Liver (tissue), 8 donors: ENCODE measurements at regions not wholly inside any gene's neighbourhood (a gene's known extent, or its start where the extent isn't known, plus 50 kb on each side); places are given as distances from the start of the nearest gene placed in this dataset.

Experiments
- DNase-seq: peaks from one replicate; pipeline ENCODE4 v3.0.0-alpha.2; 2017; ENCODE audit warnings: low spot score
- H3K27ac ChIP-seq, 2 donors: one replicate each; pipeline ENCODE4 v1.7.0; 2013; ENCODE audit warnings: inconsistent platforms in 2 of 2, low read length in 2 of 2, control low read depth in 1 of 2, low read depth in 1 of 2, mild to moderate bottlenecking in 1 of 2
- H3K27me3 ChIP-seq, 4 donors: one replicate each; pipeline versions ENCODE4 v1.6.1 to v1.7.0; 2013; ENCODE audit warnings: low read length in 3 of 4, inconsistent platforms in 1 of 4, mild to moderate bottlenecking in 1 of 4, moderate library complexity in 1 of 4; ENCODE audit not compliant: control insufficient read depth in 4 of 4, insufficient read depth in 4 of 4
- H3K36me3 ChIP-seq, 4 donors: one replicate each; pipeline versions ENCODE4 v1.6.1 to v1.7.0; 2013; ENCODE audit warnings: low read length in 3 of 4, mild to moderate bottlenecking in 3 of 4, low read depth in 1 of 4, moderate library complexity in 1 of 4; ENCODE audit not compliant: control insufficient read depth in 4 of 4, insufficient read depth in 3 of 4
- H3K4me1 ChIP-seq, 4 donors: one replicate each; pipeline versions ENCODE4 v1.6.1 to v1.7.0; 2013; ENCODE audit warnings: low read length in 3 of 4, mild to moderate bottlenecking in 3 of 4, moderate library complexity in 1 of 4; ENCODE audit not compliant: control insufficient read depth in 4 of 4, insufficient read depth in 4 of 4
- H3K4me3 ChIP-seq, 3 donors: one replicate each; pipeline versions ENCODE4 v1.6.1 to v1.7.0; 2013; ENCODE audit warnings: low read length in 3 of 3, control low read depth in 1 of 3, low read depth in 1 of 3, mild to moderate bottlenecking in 1 of 3
- H3K9ac ChIP-seq, 2 donors: one replicate each; pipeline ENCODE4 v1.7.0; 2013; ENCODE audit warnings: low read length in 2 of 2, mild to moderate bottlenecking in 2 of 2, moderate library complexity in 2 of 2, control low read depth in 1 of 2, low read depth in 1 of 2
- H3K9me3 ChIP-seq, 4 donors: one replicate each; pipeline versions ENCODE4 v1.6.1 to v1.7.0; 2013; ENCODE audit warnings: low read length in 3 of 4; ENCODE audit not compliant: control insufficient read depth in 4 of 4
- ATF3 ChIP-seq: IDR thresholded peaks from 2 replicates; pipeline ENCODE4 v1.6.1; 2016; ENCODE audit warnings: antibody characterized with exemption
- CTCF ChIP-seq: fragments of 150-350 bp; IDR thresholded peaks from 2 replicates; pipeline ENCODE4 v1.5.1; 2017; ENCODE audit warnings: improper control_type of control experiment, low read depth, low read length; ENCODE audit not compliant: missing input control
- EGR1 ChIP-seq, 2 donors: IDR thresholded peaks; 2 replicates each; pipeline ENCODE4 v1.6.1; 2016 to 2018; ENCODE audit warnings: antibody characterized with exemption in 2 of 2, low read depth in 2 of 2
- FOXA1 ChIP-seq: IDR thresholded peaks from 2 replicates; pipeline ENCODE4 v1.6.1; 2016; ENCODE audit warnings: antibody characterized with exemption
- FOXA2 ChIP-seq: IDR thresholded peaks from 2 replicates; pipeline ENCODE4 v1.6.1; 2016; ENCODE audit warnings: antibody characterized with exemption
- GABPA ChIP-seq, 2 donors: IDR thresholded peaks in 1 of 2; conservative IDR thresholded peaks in 1 of 2; 2 replicates each; pipeline ENCODE4 v1.6.1; 2016; ENCODE audit warnings: antibody characterized with exemption in 2 of 2, mild to moderate bottlenecking in 1 of 2, moderate library complexity in 1 of 2
- HNF4A ChIP-seq, 2 donors: conservative IDR thresholded peaks; 2 replicates each; pipeline ENCODE4 v1.6.1; 2016; ENCODE audit warnings: antibody characterized with exemption in 2 of 2, mild to moderate bottlenecking in 2 of 2
- MAX ChIP-seq: IDR thresholded peaks from 2 replicates; pipeline ENCODE4 v1.6.1; 2016; ENCODE audit warnings: antibody characterized with exemption
- REST ChIP-seq: IDR thresholded peaks from 2 replicates; pipeline ENCODE4 v1.6.1; 2016; ENCODE audit warnings: antibody characterized with exemption, mild to moderate bottlenecking
- RXRA ChIP-seq, 2 donors: IDR thresholded peaks; 2 replicates each; pipeline ENCODE4 v1.6.1; 2017 to 2018; ENCODE audit warnings: antibody characterized with exemption in 2 of 2, mild to moderate bottlenecking in 1 of 2
- SP1 ChIP-seq: IDR thresholded peaks from 2 replicates; pipeline ENCODE4 v1.6.1; 2018; ENCODE audit warnings: antibody characterized with exemption, mild to moderate bottlenecking
- TAF1 ChIP-seq: conservative IDR thresholded peaks from 2 replicates; pipeline ENCODE4 v1.6.1; 2016; ENCODE audit warnings: antibody characterized with exemption, mild to moderate bottlenecking
- YY1 ChIP-seq: IDR thresholded peaks from 2 replicates; pipeline ENCODE4 v1.6.1; 2016; ENCODE audit warnings: antibody characterized with exemption, mild to moderate bottlenecking
- ZBTB33 ChIP-seq: IDR thresholded peaks from 2 replicates; pipeline ENCODE4 v1.6.1; 2016; ENCODE audit warnings: antibody characterized with exemption
- WGBS: extraction: QIAGEN DNeasy Blood & Tissue Kit; methylation state at CpG from one replicate; pipeline ENCODE4 v1.1.7; 2013; 5-methylcytosine and 5-hydroxymethylcytosine counted together
- donor health status: healthy.
- donor health status: healthy.
- donor health status: healthy.
- donor health status: healthy.
- donor health status: healthy.

GRCh38 chr5:21680641-21681040 is 1172.5 kb downstream of the CDH12 start (continued):
- TF ChIP-seq GABPA (IDR thresholded peaks at IDR 0.05 in 1 of 2, conservative IDR thresholded peaks at IDR 0.05 in 1 of 2) (no peak), FOXA1 (no peak)

- Histone ChIP-seq H3K27ac (no peak overlapping the region), H3K9ac (no peak overlapping the region), H3K4me3 (no peak overlapping the region), H3K9me3 (no peaks in the 10 kb centered on the region), H3K27me3 (no peaks in the 10 kb centered on the region), H3K4me1 (no peaks in the 10 kb centered on the region), H3K36me3 (no peaks in the 10 kb centered on the region)
- DNase-seq, result no peak
- no peak for TF ChIP-seq FOXA1
- no peak for TF ChIP-seq HNF4A (conservative IDR thresholded peaks at IDR 0.05)
- no peak for TF ChIP-seq SP1
- no peak for TF ChIP-seq CTCF
- no peak for TF ChIP-seq EGR1 (IDR thresholded peaks at IDR 0.05; ENCODE audit: low read depth in 2 of 2)
- TF ChIP-seq ATF3, result no peak
- no peak for TF ChIP-seq YY1
Observed at GRCh38 chr5:21680196-21680595, 1172.9 kb downstream of the CDH12 start.

- WGBS, result 59% methylated on average over 1 of the region's 1 CpG
- H3K9me3 ChIP-seq, result no peaks in the 10 kb centered on the region
- DNase-seq, result no peak
- H3K27ac ChIP-seq, result no peak overlapping the region
- no peaks in the 10 kb centered on the region for H3K4me1 ChIP-seq
- H3K4me3 ChIP-seq, result no peak overlapping the region
- H3K9ac ChIP-seq, result no peak overlapping the region
- TF ChIP-seq TAF1 (no peak), REST (no peak), HNF4A (conservative IDR thresholded peaks at IDR 0.05) (no peak), FOXA2 (no peak)
- H3K27me3 ChIP-seq, result no peaks in the 10 kb centered on the region
- no peaks in the 10 kb centered on the region for H3K36me3 ChIP-seq
Observed at GRCh38 chr5:21678526-21678925, 1174.6 kb downstream of the CDH12 start.

GRCh38 chr5:21672911-21673310 is 1180.2 kb downstream of the CDH12 start:
- Histone ChIP-seq H3K36me3 (no peaks in the 10 kb centered on the region), H3K4me3 (no peak overlapping the region), H3K27me3 (no peaks in the 10 kb centered on the region), H3K4me1 (no peaks in the 10 kb centered on the region), H3K9me3 (peaks cover 0 to 2% (median 0%) of the 10 kb centered on the region in 4 donors), H3K27ac (no peak overlapping the region), H3K9ac (no peak overlapping the region)
- 81% methylated on average over 1 of the region's 1 CpG for WGBS
- TF ChIP-seq GABPA (IDR thresholded peaks at IDR 0.05 in 1 of 2, conservative IDR thresholded peaks at IDR 0.05 in 1 of 2) (no peak), ZBTB33 (no peak), CTCF (no peak), TAF1 (no peak), EGR1 (IDR thresholded peaks at IDR 0.05; ENCODE audit: low read depth in 2 of 2) (no peak), MAX (no peak), RXRA (IDR thresholded peaks at IDR 0.05) (no peak), SP1 (no peak)
- DNase-seq, result no peak
